NT2/D1 (cell line): ENCODE measurements at regions not wholly inside any gene's neighbourhood (a gene's known extent, or its start where the extent isn't known, plus 50 kb on each side); places are given as distances from the start of the nearest gene placed in this dataset.

Experiments used
- SUZ12 ChIP-seq: IDR thresholded peaks from 2 replicates; pipeline ENCODE4 v1.6.1; 2011; ENCODE audit not compliant: insufficient read length, insufficient read depth; ENCODE audit errors: extremely low read depth
- YY1 ChIP-seq: IDR thresholded peaks from 2 replicates; pipeline ENCODE4 v1.6.1; 2011; ENCODE audit not compliant: insufficient read length, insufficient read depth
- ZNF274 ChIP-seq: IDR thresholded peaks from 2 replicates; pipeline ENCODE4 v1.6.1; 2011; ENCODE audit warnings: mild to moderate bottlenecking, low read depth, low read length

DNA sequence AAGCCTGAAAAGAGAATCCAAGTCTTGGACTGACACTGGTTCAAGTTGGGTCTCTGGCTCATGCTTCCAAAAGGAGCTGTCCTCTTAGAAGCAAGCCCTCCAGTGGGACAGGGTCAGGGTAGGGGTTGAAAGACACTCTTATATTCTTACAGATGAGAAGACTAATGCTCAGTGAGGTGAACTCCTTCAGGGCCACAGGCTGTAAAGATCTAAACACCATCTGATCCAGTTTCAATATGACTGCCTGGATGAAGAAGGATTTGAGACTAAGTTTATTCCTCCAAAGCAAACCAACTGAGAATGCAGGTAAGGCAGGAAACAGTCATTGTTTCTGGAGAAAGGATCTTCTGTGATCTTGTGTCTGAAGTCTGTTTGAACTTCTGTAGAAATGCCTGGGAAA, 99.0 kb upstream of the TAB2 start:
- no peak for TF ChIP-seq SUZ12
- no peak for TF ChIP-seq YY1
- TF ChIP-seq ZNF274: no peak
